GM21576 (cell line): ENCODE measurements at regions not wholly inside any gene's neighbourhood (a gene's known extent, or its start where the extent isn't known, plus 50 kb on each side); places are given as distances from the start of the nearest gene placed in this dataset.

Experiments
- ATAC-seq: cut with Tn5 transposase; IDR thresholded peaks from one replicate; pipeline ENCODE4 v1.9.1; 2021; ENCODE audit warnings: mild to moderate bottlenecking, moderate library complexity; ENCODE audit not compliant: unreplicated experiment

DNA sequence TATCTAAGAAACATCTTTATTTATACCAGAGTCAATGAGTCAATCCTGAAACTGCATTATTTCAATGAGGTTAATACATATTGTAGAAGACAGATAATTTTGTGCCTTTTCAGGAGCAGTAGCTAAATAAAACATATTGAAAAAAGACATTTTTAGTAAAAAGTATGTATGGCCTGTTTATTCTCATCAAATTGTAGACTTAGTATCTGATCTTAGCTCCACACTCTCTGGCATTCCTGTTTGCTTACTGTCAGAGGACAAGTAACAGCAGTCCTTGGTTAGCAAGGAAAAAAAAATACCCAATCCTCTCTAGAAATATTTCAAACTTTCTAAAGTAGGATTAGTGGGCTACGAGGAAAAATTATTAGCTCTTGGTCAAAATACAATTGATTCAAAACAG, 50.5 kb upstream of the GUCY1A1 start:
- ATAC-seq: no peak

DNA sequence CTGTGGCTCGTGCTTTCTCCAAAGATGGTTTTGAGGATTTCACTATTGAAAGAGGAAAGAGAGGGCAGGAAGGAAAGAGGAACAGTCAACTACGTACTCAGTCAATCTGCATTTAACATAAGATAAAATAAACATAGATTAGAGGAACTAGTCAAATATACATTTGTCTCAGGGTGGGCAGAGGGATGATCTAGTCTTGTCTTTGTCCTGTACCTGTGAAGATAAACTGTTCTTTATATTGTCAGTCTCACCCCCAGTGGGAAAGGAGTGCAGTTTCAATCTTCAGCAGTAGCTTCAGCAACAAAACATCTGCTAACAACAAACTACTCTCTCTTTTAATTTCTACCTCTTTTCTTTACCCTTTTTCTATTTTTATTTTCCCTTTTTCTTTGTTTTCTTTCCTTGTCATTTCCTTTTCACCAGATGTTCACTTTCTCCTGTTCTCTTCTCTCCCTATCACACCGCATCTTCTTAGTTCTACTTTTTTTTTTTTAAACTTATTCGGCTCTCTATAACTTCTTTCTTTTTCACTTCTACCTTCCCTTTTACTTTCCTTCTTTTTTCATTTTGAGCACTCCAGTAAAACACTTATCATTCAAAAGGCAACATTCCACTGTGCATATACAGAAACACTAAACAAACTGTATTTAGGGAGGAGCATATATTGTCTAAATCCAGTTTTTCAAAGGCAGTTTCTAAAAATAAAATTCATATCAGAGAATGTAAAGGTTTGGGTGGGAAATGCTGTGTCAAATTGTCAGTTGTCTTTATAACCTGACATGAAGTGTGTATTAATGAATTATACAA, 51.4 kb upstream of the GUCY1A1 start:
- no peak for ATAC-seq

- no peak for ATAC-seq
Measured at GRCh38 chr4:155614111-155614762, 52.4 kb upstream of the GUCY1A1 start.

GRCh38 chr4:155612074-155612473, 54.6 kb upstream of the GUCY1A1 start:
- no peak for ATAC-seq

DNA sequence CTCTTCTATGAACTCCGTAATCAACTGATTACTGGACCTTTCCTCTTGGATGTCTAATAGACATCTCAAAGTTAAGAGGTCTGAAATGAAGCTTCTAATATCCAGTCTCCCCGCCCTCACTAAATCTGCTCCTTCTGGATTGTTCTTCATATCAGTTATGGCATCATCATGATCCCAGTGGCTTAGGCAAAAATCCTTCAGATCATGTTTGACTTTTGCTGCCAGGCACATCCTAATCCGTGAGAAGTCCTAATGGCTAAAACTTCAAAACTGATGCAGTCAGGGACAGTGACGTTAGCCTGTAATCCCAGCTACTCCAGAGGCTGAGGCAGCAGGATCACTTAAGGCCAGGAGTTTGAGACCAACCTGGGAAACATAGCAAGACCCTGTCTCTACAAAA, 55.1 kb upstream of the GUCY1A1 start:
- no peak for ATAC-seq

DNA sequence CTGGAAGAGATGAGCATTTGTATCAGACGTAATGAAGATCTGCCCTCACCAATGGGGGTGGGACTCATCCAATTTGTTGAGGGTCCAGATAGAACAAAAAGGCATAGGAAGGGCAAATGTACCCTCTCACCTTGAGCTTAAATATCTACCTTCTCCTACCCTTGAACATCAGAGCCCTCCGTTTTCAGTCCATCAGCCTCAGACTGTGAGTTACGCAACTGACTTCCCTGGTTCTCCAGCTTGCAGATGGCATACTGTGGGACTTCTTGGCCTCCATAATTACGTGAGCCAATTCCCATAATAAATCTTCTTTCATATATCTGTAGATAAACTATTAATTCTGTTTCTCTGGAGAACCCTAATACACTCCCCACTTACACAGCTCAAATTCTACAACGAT, 56.5 kb upstream of the GUCY1A1 start:
- no peak for ATAC-seq

DNA sequence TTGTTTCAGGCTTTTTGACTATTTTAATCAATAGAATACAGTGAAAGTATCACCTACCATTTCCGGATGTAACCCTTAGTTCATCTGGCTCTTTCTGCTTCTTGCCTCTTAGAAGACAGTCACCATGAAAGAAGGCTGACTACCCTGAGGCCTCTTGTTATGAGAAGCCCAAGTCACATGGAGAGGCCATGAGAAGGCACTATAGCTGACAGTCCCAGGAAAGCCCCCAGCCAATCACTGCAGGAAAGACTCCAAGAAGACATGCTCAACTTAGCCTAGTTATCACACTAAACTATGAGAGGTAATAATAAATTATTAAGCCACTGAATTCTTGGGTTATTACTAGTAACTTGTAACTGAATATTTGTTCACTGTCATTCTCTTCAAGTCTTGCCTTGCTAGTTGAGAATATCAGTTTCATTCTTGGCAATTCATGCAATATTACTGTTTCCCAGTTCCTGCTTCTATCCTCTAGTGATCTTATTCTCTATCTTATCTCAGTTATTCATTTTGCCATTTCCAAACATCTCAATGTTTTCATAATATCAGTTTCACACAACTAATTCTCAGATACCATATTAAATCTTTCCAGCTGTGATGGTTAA, 57.1 kb upstream of the GUCY1A1 start:
- ATAC-seq: peak; percentile 70

DNA sequence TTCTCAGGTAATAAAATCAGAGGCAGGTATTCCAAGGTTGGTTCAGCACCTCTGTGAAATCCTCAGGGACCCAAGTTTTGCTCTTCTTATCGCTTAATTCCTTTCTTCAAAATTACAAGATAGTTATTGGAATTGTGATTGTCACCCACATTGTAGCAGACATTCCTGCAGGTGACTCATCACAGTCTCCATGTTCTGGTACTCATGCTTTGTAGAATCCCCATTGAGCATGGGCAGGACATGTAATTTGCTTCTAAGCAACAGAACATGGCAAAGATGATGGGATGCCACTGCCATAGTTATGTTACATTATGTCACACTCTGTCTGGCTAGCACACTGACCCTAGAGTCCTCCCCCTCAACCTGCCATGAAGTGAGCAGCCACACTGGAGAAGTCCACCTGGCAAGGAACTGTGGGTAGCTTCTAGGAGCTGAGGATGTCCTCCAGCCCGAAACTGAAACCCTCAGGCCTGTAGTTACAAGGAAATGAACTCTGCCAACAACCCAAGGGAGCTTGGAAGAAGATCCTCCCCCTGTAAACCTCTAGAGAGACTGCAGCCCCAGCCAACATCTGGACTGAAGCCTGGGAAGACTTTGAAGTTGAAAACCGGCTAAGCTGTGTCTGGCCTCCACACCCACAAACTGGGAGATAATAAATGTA, 58.3 kb upstream of the GUCY1A1 start:
- no peak for ATAC-seq

GRCh38 chr4:155607481-155607880, 59.2 kb upstream of the GUCY1A1 start:
- ATAC-seq: no peak

DNA sequence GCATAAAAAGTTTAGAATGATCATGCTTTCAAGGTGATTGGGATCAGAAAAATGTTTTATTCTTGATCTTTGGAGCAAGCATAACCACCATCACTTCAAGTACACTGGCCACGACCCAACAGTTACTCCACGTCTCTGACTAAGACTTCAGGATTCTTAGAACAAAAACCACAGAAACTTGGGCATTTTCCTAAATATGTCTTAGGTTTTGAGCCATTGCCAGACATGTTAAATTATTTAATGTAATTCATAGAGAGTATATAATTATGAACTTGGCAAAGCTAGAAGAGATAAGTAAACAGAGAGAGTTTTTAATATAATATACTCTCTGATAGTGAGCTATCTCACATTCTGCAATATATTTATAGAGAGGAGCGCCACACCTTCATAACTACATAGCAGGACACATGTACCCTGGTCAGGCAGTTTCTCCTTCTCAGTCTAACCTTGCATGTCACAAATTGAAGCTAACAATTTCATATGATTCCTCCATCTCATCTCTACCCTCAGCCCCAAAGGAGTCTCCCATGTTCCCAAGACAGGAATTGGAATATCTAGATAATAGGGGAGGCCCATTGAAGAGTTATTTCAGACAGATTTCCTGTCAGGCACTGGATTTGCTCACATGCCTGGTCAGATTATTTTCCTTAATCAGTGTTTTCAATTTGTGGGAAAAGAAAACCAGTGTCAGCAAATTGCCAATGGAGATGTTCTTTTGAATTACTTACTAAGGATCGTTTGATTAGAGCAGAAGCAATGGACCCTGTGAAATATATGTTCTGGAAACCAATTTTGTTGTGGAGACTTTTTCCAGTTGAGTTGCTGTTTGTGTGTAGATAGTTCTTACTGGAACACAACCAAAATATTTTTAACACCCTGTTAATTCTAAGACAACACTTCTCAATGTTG, 61.7 kb upstream of the GUCY1A1 start:
- ATAC-seq: no peak

DNA sequence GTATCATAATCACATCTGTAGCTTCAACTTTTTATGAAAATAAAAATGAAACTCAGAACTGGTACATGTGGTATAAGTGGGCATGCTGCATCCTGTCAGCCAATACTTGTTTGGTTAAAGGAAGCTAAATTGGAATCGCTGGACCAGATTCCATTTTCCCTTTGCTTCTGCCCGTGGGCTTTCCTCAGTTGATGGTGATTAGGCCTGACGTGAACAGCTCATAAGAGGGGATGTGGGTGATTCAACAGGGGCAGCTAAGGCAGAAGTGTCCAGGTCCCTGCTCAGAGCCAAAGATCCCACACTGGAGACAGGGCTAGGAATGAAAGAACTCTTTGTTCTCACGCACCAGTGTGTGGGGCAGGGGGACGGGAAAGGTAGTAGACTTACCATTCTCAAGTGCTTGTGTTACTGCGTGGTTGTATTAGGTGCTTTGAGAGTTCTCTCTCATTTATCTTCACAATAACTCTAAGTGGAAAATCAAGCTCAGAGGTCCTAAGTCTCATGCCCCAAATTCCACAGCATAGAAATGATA, 63.2 kb upstream of the GUCY1A1 start:
- ATAC-seq: no peak

DNA sequence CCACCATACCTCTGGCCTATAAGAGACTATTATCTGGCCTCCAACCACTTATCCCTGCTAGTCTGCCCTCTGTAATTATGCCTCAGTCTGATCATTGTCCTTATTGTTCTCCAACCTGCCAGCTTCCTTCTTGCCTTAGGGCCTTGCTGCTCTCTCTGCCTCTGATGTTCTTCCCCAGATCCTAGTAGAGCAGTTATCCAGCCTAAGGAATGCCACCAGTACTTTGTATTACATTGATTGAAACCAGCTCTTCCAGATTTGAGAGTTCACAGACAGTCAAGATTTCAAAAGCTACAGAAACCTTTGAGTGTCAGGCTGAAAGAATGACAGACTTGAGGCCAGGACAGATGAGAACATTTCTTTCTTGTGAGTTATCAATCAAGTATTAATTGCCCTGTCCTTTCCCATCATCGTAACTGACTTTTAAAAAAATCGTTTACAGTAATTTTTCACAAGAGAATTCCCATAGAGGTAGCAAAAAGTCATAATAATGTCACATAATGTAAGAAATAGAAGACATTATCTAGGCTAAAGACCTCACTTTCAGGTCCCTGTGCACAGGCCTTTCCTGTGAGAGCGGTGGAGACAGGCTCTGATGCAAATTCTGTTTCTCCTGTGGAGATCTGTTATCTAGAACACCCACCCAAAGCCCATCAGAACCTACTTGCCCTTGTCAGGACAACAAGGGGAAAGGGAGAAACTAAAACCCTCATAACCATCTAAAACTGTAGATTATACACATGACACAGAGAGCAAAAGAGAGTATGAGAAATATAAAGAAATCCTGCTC, 64.1 kb upstream of the GUCY1A1 start:
- no peak for ATAC-seq

DNA sequence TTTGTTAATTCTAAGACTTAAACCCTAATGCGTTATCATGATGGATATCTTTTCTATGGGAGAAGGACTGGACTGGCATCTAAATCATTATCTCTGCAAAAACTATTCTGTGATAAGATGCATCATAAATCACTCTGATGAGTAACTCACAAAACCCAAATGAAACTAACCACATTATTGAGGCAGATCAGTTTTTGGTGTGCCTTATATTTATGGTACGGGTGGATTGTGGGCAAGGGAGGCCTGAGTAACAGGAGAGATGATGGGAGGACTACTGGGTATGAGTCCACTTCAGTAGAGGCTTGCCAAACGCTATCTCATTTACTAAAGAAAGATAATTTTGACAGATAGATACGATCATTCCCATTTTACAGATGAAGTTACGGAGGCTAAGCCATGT, 66.4 kb upstream of the GUCY1A1 start:
- no peak for ATAC-seq

GRCh38 chr4:155599596-155599995, 67.1 kb upstream of the GUCY1A1 start:
- no peak for ATAC-seq

- ATAC-seq: no peak
Measured at GRCh38 chr4:155599085-155599484, 67.6 kb upstream of the GUCY1A1 start.

DNA sequence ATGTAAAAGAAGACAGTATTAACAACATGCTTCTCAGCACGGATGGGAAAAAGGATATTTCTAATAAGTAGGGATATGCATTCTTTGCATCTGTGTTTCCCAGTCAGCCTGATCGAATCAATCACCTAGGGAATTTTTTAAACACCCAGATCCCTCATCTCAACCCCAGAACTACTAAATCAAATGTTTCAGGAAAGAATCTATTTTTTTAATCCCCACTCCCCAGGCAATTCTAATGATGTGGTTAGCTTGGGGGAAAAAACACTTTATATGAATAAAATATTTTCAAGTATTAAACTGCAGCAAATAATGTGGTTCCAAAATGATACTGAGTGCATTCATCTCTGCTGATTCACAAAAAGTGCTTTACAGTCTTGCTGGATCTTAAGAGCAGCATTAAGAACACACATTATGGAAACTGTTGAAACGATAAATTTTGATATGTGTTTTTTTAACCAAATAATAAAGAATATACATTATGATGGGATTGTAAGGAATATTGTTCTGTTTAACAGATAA, 68.7 kb upstream of the GUCY1A1 start:
- ATAC-seq: no peak

DNA sequence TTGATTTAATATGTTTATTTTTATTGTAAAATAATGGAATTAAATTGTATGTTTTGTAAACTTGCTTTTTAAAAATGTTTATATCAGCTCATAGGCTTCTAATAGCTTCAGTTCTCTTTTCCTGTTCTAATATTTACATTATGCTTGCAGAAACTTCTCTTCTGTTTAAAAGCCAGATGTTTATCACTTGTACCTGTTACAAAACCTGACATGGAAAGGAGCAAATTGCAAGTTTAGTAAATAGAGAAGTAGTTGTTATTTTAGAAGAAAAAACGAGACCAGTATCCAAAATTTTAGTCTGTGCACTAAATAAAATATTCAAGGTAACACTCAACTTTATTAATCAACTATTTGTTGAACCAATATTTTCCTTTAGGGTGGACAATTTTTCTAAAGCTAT, 69.4 kb upstream of the GUCY1A1 start:
- no peak for ATAC-seq

DNA sequence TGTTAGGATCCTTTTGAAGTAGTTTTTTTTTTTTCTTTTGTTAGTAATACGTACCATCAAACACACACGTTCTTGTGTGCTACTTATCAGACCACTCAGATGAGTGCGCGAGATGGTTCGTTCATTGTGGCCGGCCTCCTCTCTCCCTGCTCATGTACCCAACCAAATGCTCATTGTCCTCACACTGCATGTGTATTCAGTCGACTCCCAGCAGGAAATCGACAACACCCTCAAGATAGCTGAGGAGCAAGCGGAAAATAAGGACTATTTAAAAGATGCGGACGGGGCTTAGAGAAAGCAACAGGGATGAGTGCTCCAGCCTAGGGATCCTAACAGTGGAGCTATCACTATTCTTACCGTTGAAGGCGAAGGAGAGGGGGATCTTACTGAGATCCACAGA, 72.9 kb upstream of the GUCY1A1 start:
- no peak for ATAC-seq

- no peak for ATAC-seq
Measured at GRCh38 chr4:155592938-155593297, 73.7 kb upstream of the GUCY1A1 start.
